Activated T-cell treated with anti-CD3 and anti-CD28 coated beads for 1 hour (primary cell): ENCODE measurements at regions not wholly inside any gene's neighbourhood (a gene's known extent, or its start where the extent isn't known, plus 50 kb on each side); places are given as distances from the start of the nearest gene placed in this dataset.

ENCODE experiments used
- DNase-seq: peaks from one replicate; pipeline ENCODE4 v3.0.0-alpha.2; 2020; ENCODE audit warnings: low read depth

DNA sequence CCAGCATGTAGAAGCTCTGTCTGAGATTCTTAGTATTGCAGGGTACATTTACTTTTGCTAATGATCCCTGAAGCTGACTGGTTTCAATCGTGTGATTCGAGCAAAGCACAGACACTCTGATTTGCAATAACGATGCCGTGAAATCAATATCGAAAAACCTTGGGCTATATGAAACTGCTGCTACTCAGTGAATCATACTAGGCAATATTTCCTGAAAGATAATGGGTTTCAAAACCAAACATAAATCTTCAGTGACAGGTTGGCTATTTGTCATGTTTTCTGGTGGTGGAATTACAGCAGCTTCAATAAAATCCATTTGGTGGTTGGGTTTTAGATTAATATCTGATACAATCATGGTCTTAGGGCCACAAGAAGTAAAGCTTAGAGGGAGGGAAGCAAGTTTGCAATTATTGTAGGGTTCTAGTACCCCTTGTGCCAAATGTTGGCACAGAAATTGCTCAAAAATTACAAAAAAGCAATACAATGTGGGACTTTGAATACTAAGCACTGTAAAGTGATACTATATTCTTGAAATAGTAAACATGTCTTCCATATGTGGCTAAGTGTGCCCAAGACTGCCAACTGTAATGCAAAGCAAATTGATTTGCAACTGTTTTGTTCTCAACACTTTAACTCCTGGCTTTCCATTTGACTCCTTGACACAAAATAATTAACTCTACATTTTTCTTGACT is 112.4 kb upstream of the JAZF1 start:
- DNase-seq = no peak

- DNase-seq = no peak
Observed at GRCh38 chr7:28293527-28293835, 112.9 kb upstream of the JAZF1 start.

GRCh38 chr7:28296571-28297483 is 115.5 kb upstream of the CREB5 start:
- DNase-seq = peak; percentile 58

DNA sequence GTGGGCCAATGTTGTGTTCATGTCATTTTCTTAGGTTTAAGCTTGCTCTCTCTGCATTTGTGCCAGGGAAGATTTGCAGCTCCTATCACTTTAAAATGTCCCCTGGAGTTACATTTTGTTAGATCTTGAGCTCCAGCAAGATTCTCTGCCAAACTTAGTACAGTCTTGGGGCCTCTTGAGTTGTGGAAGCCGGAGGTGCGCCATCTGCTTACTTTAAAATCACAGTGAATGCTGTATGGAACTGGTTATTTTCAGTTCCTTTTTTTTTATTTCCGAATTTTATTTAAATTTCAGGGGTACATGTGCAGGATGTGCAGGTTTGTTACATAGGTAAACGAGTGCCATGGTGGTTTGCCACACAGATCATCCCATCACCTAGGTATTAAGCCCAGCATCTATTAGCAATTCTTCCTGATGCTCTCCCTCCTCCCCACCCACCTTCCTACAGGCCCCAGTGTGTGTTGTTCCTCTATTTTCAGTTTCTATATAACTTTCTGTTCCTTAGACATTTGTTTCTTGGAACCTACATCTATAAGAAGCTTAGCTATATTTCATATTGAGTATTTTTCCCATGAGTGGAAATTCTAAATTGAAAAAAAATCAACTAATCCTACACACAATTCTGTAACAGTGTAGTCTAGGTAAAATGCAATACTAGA is 114.4 kb upstream of the CREB5 start:
- no peak for DNase-seq

DNA sequence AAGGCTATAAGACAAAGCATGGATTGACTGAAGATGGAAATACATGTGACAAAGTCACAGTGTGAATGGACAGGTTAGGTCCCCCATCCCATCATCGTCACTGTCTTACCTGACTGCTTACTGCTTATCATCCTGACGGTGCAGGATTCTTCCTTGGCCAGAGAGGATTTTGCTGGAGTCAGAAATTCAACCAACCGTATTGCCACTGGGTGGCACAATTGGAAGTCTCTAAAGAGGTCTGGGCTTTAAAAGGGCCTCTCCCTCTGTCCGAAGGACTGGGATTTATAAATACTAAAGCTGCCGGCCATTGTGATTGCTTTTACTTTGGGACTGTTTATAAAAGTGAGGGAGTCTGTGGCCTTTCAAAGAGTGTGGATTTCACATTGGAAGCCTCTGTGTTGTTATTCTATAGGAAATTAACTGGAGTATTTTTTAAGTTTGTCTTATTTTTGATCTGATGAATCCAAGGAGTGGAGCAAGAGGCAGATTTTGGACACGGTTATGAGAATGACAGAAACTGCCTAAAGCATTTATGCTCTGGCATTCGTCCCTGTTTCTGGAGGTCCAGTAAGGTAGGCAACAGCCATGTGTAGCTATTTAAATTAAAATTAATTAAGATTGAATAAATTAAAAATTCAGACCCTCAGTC is 113.3 kb upstream of the CREB5 start:
- DNase-seq = no peak

DNA sequence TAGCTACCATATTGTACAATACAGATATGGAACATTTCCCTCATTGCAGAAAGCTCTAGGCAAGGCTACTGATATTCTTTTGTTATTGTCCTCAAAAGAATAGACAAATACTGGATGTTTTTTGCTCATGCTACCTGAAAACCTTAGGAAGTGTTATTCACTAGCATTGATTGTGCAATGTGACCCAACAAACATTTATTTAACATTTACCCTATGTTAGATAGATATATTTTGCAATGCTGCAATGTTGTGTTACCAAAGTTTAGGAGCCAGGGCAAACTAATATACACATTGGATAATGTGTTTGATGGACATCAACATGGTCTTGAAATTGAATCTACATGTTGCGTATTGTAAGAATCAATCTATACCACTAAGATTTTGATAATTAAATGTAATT is 112.8 kb upstream of the CREB5 start:
- DNase-seq = no peak

DNA sequence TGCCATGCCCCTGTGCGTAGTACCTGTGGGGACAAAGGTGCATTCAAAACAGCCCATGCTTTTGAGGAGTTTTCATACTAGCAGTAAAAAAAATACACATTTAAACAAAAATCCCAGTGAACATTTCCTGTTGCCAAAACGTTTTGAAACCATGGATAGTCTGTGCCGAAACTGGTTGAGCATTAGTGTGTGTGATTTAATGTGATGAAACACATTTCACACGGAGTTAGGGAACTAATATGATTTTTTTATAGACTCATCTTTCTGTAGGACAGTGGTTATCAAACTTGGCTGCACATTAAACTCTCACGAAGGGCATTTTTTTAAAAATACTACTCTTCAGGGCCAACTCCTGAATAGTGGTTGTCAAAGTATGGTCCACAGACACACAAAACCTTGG is 111.8 kb upstream of the CREB5 start:
- DNase-seq = no peak

GRCh38 chr7:28301148-28301641 is 111.1 kb upstream of the CREB5 start:
- no peak for DNase-seq

DNA sequence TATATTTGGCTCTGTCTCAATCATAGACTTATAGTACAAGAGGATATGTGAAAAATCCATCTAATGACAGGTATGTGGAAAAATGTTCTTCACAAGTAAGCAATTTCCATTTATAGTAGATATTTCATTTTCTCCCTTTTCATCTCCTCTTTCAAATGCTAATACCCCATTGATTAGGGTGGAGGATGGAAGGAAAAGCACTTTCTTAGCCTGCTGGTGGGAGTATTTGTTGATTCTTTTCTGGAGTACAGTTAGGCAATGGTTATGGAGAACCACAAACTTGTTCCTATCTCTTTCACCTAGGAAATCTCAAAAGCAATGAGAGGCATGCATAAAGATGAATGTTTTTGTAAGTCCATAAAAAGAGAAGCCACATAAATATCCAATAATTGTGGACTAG is 108.0 kb upstream of the CREB5 start:
- no peak for DNase-seq

GRCh38 chr7:28309704-28310459 is 102.4 kb upstream of the CREB5 start:
- no peak for DNase-seq

GRCh38 chr7:28310460-28310848 is 101.9 kb upstream of the CREB5 start:
- DNase-seq = no peak

DNA sequence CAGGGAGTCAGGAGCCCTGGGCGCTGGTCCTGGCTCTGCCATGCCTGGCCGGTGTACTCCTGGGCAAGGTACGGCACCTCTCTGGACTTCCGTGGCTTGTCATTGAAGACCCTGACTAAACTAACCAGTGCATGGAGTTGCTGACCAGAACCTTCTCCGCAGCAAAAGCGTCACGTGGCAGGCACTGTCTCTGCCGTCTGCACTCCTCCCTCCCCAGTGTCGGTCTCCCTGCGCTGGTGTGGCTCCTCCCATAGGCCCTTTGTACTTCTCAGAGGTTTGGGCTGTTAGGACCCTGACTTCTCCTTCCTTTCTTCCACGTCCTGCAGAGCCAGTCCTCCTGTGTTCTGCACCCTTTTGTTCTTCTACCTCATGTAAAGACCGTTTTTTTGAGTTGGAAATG is 100.6 kb upstream of the CREB5 start:
- no peak for DNase-seq

- no peak for DNase-seq
Observed at GRCh38 chr7:28312948-28313347, 99.4 kb upstream of the CREB5 start.

DNA sequence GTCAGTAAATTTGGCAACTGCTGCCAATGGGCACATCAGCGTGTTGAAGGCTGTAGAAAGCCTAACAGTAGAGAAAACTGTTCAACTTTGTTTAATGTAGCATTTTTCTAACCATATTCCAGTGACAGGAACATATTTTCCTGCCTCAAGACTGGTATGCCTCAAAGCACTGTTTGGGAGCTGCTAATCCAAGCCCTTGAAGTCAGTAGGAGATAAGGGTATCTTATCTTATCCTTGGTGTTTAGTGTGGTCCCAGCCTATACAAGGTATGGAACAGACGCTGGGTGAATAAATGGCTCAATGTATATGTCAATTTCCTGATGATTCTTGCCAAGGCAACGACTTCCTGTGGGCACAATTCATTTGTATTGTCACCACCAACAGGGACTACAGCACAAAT is 97.5 kb upstream of the CREB5 start:
- no peak for DNase-seq

DNA sequence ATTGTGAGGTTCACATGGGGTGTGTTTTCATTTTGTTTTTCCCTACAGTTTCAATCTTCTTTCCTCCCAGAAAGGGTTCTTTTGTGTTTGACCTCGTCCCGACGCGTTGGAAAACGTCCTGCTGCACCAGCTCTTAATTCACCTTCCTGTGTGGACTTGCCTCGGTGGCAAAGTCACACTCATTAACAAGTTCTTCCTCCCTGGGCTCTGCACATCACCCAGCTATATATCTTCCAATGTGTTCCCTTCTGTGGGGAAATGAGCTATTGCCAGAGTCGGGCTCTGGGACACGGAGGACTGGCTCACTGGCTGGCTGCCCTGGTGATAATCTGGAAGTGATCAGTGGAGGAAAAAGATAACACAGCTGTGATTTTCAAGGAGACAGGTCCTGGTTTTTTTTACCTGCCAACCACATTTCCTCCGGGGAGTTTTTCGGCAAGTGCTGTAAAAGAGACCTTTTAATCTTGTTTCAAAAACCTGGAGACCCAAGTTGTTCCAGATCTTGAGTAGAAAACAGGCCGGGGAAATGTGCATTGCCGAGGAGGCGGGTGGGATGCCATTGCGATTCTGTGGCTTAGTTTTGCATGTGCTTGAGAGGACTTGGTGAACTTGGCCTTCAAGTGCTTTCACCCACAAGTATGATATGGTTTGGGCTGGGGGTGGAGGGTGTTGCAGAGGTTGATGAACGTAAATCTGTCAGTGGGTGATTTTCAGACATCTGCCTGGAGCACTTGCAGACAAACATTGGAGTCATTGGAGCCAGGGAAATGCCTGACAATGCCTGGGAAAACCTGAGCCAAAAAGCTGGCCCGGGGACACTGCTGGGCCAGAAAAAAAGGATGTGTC is 96.5 kb upstream of the CREB5 start:
- no peak for DNase-seq

- DNase-seq = no peak
Observed at GRCh38 chr7:28316489-28316888, 95.8 kb upstream of the CREB5 start.

- no peak for DNase-seq
Observed at GRCh38 chr7:28318101-28318762, 94.1 kb upstream of the CREB5 start.

DNA sequence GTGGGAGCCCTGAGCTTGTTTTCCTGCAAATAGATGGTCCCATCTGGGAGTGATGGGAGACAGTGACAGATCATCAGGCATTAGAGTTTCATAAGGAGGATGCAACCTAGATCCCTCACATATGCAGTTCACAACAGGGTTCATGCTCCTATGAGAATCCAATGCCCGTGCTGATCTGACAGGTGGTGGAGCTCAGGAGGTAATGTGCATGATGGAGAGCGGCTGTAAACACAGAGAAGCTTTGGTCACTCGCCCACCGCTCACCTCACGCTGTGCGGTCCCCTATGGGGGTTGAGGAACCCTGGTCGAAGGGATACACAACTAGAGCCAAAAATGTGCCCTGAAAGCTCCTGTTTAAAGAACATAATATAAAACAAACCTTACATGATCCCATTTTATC is 88.5 kb upstream of the CREB5 start:
- no peak for DNase-seq

- no peak for DNase-seq
Observed at GRCh38 chr7:28328146-28328545, 84.2 kb upstream of the CREB5 start.
